CD1c-positive myeloid dendritic cell (primary cell): ENCODE measurements at regions not wholly inside any gene's neighbourhood (a gene's known extent, or its start where the extent isn't known, plus 50 kb on each side); places are given as distances from the start of the nearest gene placed in this dataset.
"Not testable (repeated sequence)": the region's sequence is repeated elsewhere in the genome, so short reads cannot be mapped to it uniquely, and the experiment has no call there.

Experiments used
- DNase-seq: peaks from one replicate; pipeline ENCODE4 v3.0.0-alpha.2; 2016; ENCODE audit errors: extremely low spot score

GRCh38 chr4:153099391-153100140, 104.7 kb upstream of the TRIM2 start:
- DNase-seq: no peak

- DNase-seq: not testable (repeated sequence)
Observed at GRCh38 chr4:153106736-153107135, 97.5 kb upstream of the TRIM2 start.

GRCh38 chr4:153107246-153107645, 97.0 kb upstream of the TRIM2 start:
- peak; percentile 24 for DNase-seq

- no peak for DNase-seq
Observed at GRCh38 chr4:153109296-153109849, 94.9 kb upstream of the TRIM2 start.

GRCh38 chr4:153110739-153111138, 93.5 kb upstream of the TRIM2 start:
- DNase-seq: no peak

GRCh38 chr4:153111426-153112040, 92.7 kb upstream of the TRIM2 start:
- no peak for DNase-seq

- no peak for DNase-seq
Observed at GRCh38 chr4:153112041-153112441, 92.2 kb upstream of the TRIM2 start.

GRCh38 chr4:153113061-153113837, 91.0 kb upstream of the TRIM2 start:
- no peak for DNase-seq

GRCh38 chr4:153113838-153114105, 90.5 kb upstream of the TRIM2 start:
- no peak for DNase-seq

GRCh38 chr4:153114771-153115321, 89.4 kb upstream of the TRIM2 start:
- DNase-seq: no peak

- DNase-seq: peak; percentile 64
Observed at GRCh38 chr4:153115322-153116290, 88.6 kb upstream of the TRIM2 start.

GRCh38 chr4:153116291-153116680, 88.0 kb upstream of the TRIM2 start:
- no peak for DNase-seq

- DNase-seq: no peak
Observed at GRCh38 chr4:153116801-153117200, 87.4 kb upstream of the TRIM2 start.

GRCh38 chr4:153117554-153117953, 86.7 kb upstream of the TRIM2 start:
- DNase-seq: no peak

GRCh38 chr4:153119626-153120025, 84.6 kb upstream of the TRIM2 start:
- no peak for DNase-seq

GRCh38 chr4:153120235-153120634, 84.0 kb upstream of the TRIM2 start:
- no peak for DNase-seq

- DNase-seq: no peak
Observed at GRCh38 chr4:153122855-153123254, 81.4 kb upstream of the TRIM2 start.

- DNase-seq: no peak
Observed at GRCh38 chr4:153126137-153126536, 78.1 kb upstream of the TRIM2 start.

- DNase-seq: peak; percentile 86
Observed at GRCh38 chr4:153127760-153128494, 76.3 kb upstream of the TRIM2 start.

GRCh38 chr4:153131596-153131995, 72.6 kb upstream of the TRIM2 start:
- no peak for DNase-seq

- no peak for DNase-seq
Observed at GRCh38 chr4:153137159-153137558, 67.1 kb upstream of the TRIM2 start.
